H9 (cell line): ENCODE measurements at regions not wholly inside any gene's neighbourhood (a gene's known extent, or its start where the extent isn't known, plus 50 kb on each side); places are given as distances from the start of the nearest gene placed in this dataset.

ENCODE experiments used
- DNase-seq: peaks from one replicate; pipeline ENCODE4 v3.0.0-alpha.2; 2017
- H2AFZ ChIP-seq: one replicate; pipeline ENCODE4 v1.6.1; 2013; ENCODE audit warnings: mild to moderate bottlenecking, low read length, control low read depth, moderate library complexity
- H2AK5ac ChIP-seq: 2 replicates; pipeline ENCODE4 v1.6.1; 2013; ENCODE audit warnings: low read length, control low read depth, mixed read lengths; ENCODE audit not compliant: insufficient read length
- H2BK120ac ChIP-seq: one replicate; pipeline ENCODE4 v1.6.1; 2013; ENCODE audit warnings: low read depth, mild to moderate bottlenecking, low read length, control low read depth, inconsistent platforms; ENCODE audit not compliant: poor library complexity, severe bottlenecking
- H2BK12ac ChIP-seq: 2 replicates; pipeline ENCODE4 v1.6.1; 2013; ENCODE audit warnings: low read length, control low read depth, mixed read lengths, low read depth; ENCODE audit not compliant: insufficient read length
- H2BK15ac ChIP-seq: 2 replicates; pipeline ENCODE4 v1.6.1; 2013; ENCODE audit warnings: low read depth, low read length, control low read depth
- H2BK20ac ChIP-seq: one replicate; pipeline ENCODE4 v1.6.1; 2013; ENCODE audit warnings: low read depth, mild to moderate bottlenecking, low read length, control low read depth, inconsistent platforms; ENCODE audit not compliant: poor library complexity, severe bottlenecking
- H2BK5ac ChIP-seq: 2 replicates; pipeline ENCODE4 v1.6.1; 2013; ENCODE audit warnings: low read length, control low read depth, mixed read lengths; ENCODE audit not compliant: insufficient read length
- H3K14ac ChIP-seq: 2 replicates; pipeline ENCODE4 v1.6.1; 2013; ENCODE audit warnings: low read length, control low read depth; ENCODE audit not compliant: insufficient read depth
- H3K18ac ChIP-seq: 2 replicates; pipeline ENCODE4 v1.6.1; 2013; ENCODE audit warnings: low read depth, mild to moderate bottlenecking, mixed read lengths, low read length, control low read depth; ENCODE audit not compliant: insufficient read length
- H3K23ac ChIP-seq: 2 replicates; pipeline ENCODE4 v1.6.1; 2013; ENCODE audit warnings: low read length, control low read depth, mixed read lengths, low read depth; ENCODE audit not compliant: insufficient read length
- H3K23me2 ChIP-seq: 2 replicates; pipeline ENCODE4 v1.6.1; 2013; ENCODE audit warnings: low read depth, mild to moderate bottlenecking, mixed read lengths, low read length, control low read depth; ENCODE audit not compliant: insufficient read length, poor library complexity, severe bottlenecking
- H3K27ac ChIP-seq: 2 replicates; pipeline ENCODE4 v1.5.1; 2013; ENCODE audit warnings: low read length, control low read depth, mixed read lengths, low read depth; ENCODE audit not compliant: insufficient read length
- H3K27me3 ChIP-seq: 2 replicates; pipeline ENCODE4 v1.6.1; 2013; ENCODE audit warnings: low read length, control low read depth, inconsistent platforms; ENCODE audit not compliant: insufficient read depth
- H3K4ac ChIP-seq: 2 replicates; pipeline ENCODE4 v1.6.1; 2013; ENCODE audit warnings: low read depth, mild to moderate bottlenecking, control low read depth, inconsistent platforms, low read length, moderate library complexity
- H3K4me1 ChIP-seq: 2 replicates; pipeline ENCODE4 v1.6.1; 2013; ENCODE audit warnings: low read length, control low read depth, inconsistent platforms; ENCODE audit not compliant: insufficient read depth
- H3K4me2 ChIP-seq: 2 replicates; pipeline ENCODE4 v1.6.1; 2013; ENCODE audit warnings: low read length, control low read depth, mixed read lengths; ENCODE audit not compliant: insufficient read length, insufficient read depth
- H3K56ac ChIP-seq: 2 replicates; pipeline ENCODE4 v1.6.1; 2013; ENCODE audit warnings: low read depth, mild to moderate bottlenecking, mixed read lengths, low read length, control low read depth; ENCODE audit not compliant: insufficient read length
- H3K79me1 ChIP-seq: 2 replicates; pipeline ENCODE4 v1.6.1; 2013; ENCODE audit warnings: low read depth, mild to moderate bottlenecking, moderate library complexity, low read length, control low read depth, inconsistent platforms; ENCODE audit not compliant: insufficient read depth, poor library complexity, severe bottlenecking
- H3K79me2 ChIP-seq: 2 replicates; pipeline ENCODE4 v1.6.1; 2013; ENCODE audit warnings: low read length, control low read depth, inconsistent platforms; ENCODE audit not compliant: insufficient read depth
- H3K9ac ChIP-seq: 2 replicates; pipeline ENCODE4 v1.6.1; 2013; ENCODE audit warnings: low read length, control low read depth, mixed read lengths; ENCODE audit not compliant: insufficient read length; ENCODE audit errors: extremely low read depth
- H3K9me3 ChIP-seq: one replicate; pipeline ENCODE4 v1.6.1; 2013; ENCODE audit warnings: low read depth, low read length, inconsistent platforms; ENCODE audit not compliant: control insufficient read depth
- H3T11ph ChIP-seq: one replicate; pipeline ENCODE4 v1.6.1; 2013; ENCODE audit warnings: mild to moderate bottlenecking, low read length, control low read depth, inconsistent platforms
- H4K20me1 ChIP-seq: one replicate; pipeline ENCODE4 v1.6.1; 2013; ENCODE audit not compliant: control insufficient read depth, insufficient read length, insufficient read depth
- H4K5ac ChIP-seq: 2 replicates; pipeline ENCODE4 v1.6.1; 2013; ENCODE audit warnings: low read depth, mild to moderate bottlenecking, mixed read lengths, low read length, control low read depth; ENCODE audit not compliant: insufficient read length
- H4K8ac ChIP-seq: replicated peaks from 2 replicates; pipeline ENCODE4 v1.6.1; 2013; ENCODE audit warnings: low read length, control low read depth, mixed read lengths, low read depth; ENCODE audit not compliant: insufficient read length
- H4K91ac ChIP-seq: 2 replicates; pipeline ENCODE4 v1.6.1; 2013; ENCODE audit warnings: low read depth, mild to moderate bottlenecking, moderate library complexity, mixed read lengths, low read length, control low read depth; ENCODE audit not compliant: insufficient read length
- H3K27ac Mint-ChIP-seq, 3 experiments: 2 replicates in 2 of 3; 3 replicates in 1 of 3; pipeline ENCODE4 v1.8.0; 2020 to 2021; ENCODE audit warnings: mixed read lengths in 3 of 3, mild to moderate bottlenecking in 1 of 3, moderate library complexity in 1 of 3
- H3K27me3 Mint-ChIP-seq: 2 replicates; pipeline ENCODE4 v1.8.0; 2021; ENCODE audit warnings: low read depth, mild to moderate bottlenecking, moderate library complexity, mixed read lengths
- H3K36me3 Mint-ChIP-seq, 3 experiments: 2 replicates in 2 of 3; 3 replicates in 1 of 3; pipeline ENCODE4 v1.8.0; 2020 to 2021; ENCODE audit warnings: low read depth in 3 of 3, mixed read lengths in 3 of 3; ENCODE audit not compliant: insufficient read depth in 1 of 3
- H3K4me1 Mint-ChIP-seq, 2 experiments: 2 replicates each; pipeline ENCODE4 v1.8.0; 2020; ENCODE audit warnings: mixed read lengths in 2 of 2
- H3K4me3 Mint-ChIP-seq, 2 experiments: 2 replicates in 1 of 2; 3 replicates in 1 of 2; pipeline ENCODE4 v1.8.0; 2020 to 2021; ENCODE audit warnings: mild to moderate bottlenecking in 2 of 2, mixed read lengths in 2 of 2, moderate library complexity in 1 of 2
- H3K9me3 Mint-ChIP-seq, 2 experiments: 2 replicates in 1 of 2; 3 replicates in 1 of 2; pipeline ENCODE4 v1.8.0; 2020; ENCODE audit warnings: mild to moderate bottlenecking in 2 of 2, mixed read lengths in 2 of 2, moderate library complexity in 1 of 2
- CTCF ChIP-seq: fragments of 200-600 bp; sonication (generic); conservative IDR thresholded peaks from 3 replicates; pipeline ENCODE4 v1.8.0; 2021; ENCODE audit warnings: antibody characterized with exemption, mild to moderate bottlenecking
- WGBS: extraction: QIAGEN DNeasy Blood & Tissue Kit; methylation state at CpG from one replicate; pipeline ENCODE4 v1.1.7; 2013; ENCODE audit warnings: missing lambda C conversion rate, low lambda C conversion rate, mixed read lengths; ENCODE audit not compliant: insufficient read length; ENCODE audit errors: extremely low coverage; 5-methylcytosine and 5-hydroxymethylcytosine counted together

- Histone ChIP-seq H4K5ac (no peak overlapping the region), H3K23me2 (no peaks in the 10 kb centered on the region), H3K4me2 (no peak overlapping the region), H2BK20ac (no peak overlapping the region), H2BK120ac (no peak overlapping the region), H2AK5ac (no peak overlapping the region), H3K79me2 (no peaks in the 10 kb centered on the region), H3K14ac (no peak overlapping the region), H3K4me1 (no peaks in the 10 kb centered on the region), H3K4ac (no peak overlapping the region), H2BK15ac (no peak overlapping the region), H3T11ph (no peak overlapping the region), H3K79me1 (no peaks in the 10 kb centered on the region), H3K23ac (no peak overlapping the region), H3K56ac (no peak overlapping the region), H2BK12ac (no peak overlapping the region), H4K20me1 (no peaks in the 10 kb centered on the region), H2AFZ (no peak overlapping the region), H2BK5ac (no peak overlapping the region), H4K8ac (no peak overlapping the region), H3K27ac (no peak overlapping the region), H3K9me3 (no peaks in the 10 kb centered on the region), H3K18ac (no peak overlapping the region), H3K9ac (no peak overlapping the region), H4K91ac (no peak overlapping the region), H3K27me3 (no peaks in the 10 kb centered on the region)
- peaks cover 13% of the 10 kb centered on the region for H3K27me3 Mint-ChIP-seq
- no CpG with 5 or more reads among the region's 4 CpGs for WGBS
- no peak for DNase-seq
- H3K4me3 Mint-ChIP-seq, result no peak overlapping the region
- peaks cover 4% of the 10 kb centered on the region in 2 experiments; a peak in 2 of 5 replicates for H3K9me3 Mint-ChIP-seq
- H3K4me1 Mint-ChIP-seq, result no peaks in the 10 kb centered on the region
- no peaks in the 10 kb centered on the region; a peak in 2 of 7 replicates for H3K36me3 Mint-ChIP-seq
- TF ChIP-seq CTCF, result no peak
- H3K27ac Mint-ChIP-seq, result no peak overlapping the region
These were observed 676.4 kb upstream of the HS6ST1 start for GRCh38 chr2:128995086-128995485.
